ENCODE measurements at regions not wholly inside any gene's neighbourhood (a gene's known extent, or its start where the extent isn't known, plus 50 kb on each side); places are given as distances from the start of the nearest gene placed in this dataset.
"Not testable (repeated sequence)": the region's sequence is repeated elsewhere in the genome, so short reads cannot be mapped to it uniquely, and the experiment has no call there.

- peaks cover 67% of the 10 kb centered on the region for H3K9me3 Mint-ChIP-seq
- H3K4me3 Mint-ChIP-seq (ENCODE audit: low read depth); intact Hi-C loops (cut with micrococcal nuclease); H3K27me3 Mint-ChIP-seq (ENCODE audit: low read depth); H3K36me3 Mint-ChIP-seq (ENCODE audit: low read depth); H3K27ac Mint-ChIP-seq; DNase-seq (ENCODE audit: low spot score); H3K4me1 Mint-ChIP-seq (ENCODE audit: low read depth): not testable (repeated sequence)
Observed at GRCh38 chr7:68254815-68255214, 1258.2 kb downstream of the TYW1 start.

GRCh38 chr7:68256295-68256694 lies 1259.7 kb downstream of the TYW1 start:
- Mint-ChIP-seq H3K9me3 (peaks cover 70% of the 10 kb centered on the region), H3K36me3 (ENCODE audit: low read depth) (no peaks in the 10 kb centered on the region), H3K4me3 (ENCODE audit: low read depth) (no peak overlapping the region), H3K4me1 (ENCODE audit: low read depth) (no peaks in the 10 kb centered on the region), H3K27ac (no peak overlapping the region), H3K27me3 (ENCODE audit: low read depth) (no peaks in the 10 kb centered on the region)
- intact Hi-C loops (cut with micrococcal nuclease), result no loop called here
- DNase-seq (ENCODE audit: low spot score), result no peak

GRCh38 chr7:68258609-68259008 lies 1262.0 kb downstream of the TYW1 start:
- Mint-ChIP-seq H3K27ac (no peak overlapping the region), H3K4me1 (ENCODE audit: low read depth) (no peaks in the 10 kb centered on the region), H3K9me3 (peaks cover 63% of the 10 kb centered on the region), H3K27me3 (ENCODE audit: low read depth) (no peaks in the 10 kb centered on the region), H3K4me3 (ENCODE audit: low read depth) (no peak overlapping the region), H3K36me3 (ENCODE audit: low read depth) (no peaks in the 10 kb centered on the region)
- DNase-seq (ENCODE audit: low spot score), result no peak
- intact Hi-C loops (cut with micrococcal nuclease), result no loop called here

- Mint-ChIP-seq H3K27ac (no peak overlapping the region), H3K27me3 (ENCODE audit: low read depth) (no peaks in the 10 kb centered on the region), H3K4me3 (ENCODE audit: low read depth) (no peak overlapping the region), H3K4me1 (ENCODE audit: low read depth) (no peaks in the 10 kb centered on the region), H3K36me3 (ENCODE audit: low read depth) (no peaks in the 10 kb centered on the region), H3K9me3 (peaks cover 54% of the 10 kb centered on the region)
- no peak for DNase-seq (ENCODE audit: low spot score)
- intact Hi-C loops (cut with micrococcal nuclease), result no loop called here
Observed at GRCh38 chr7:68265258-68265657, 1268.6 kb downstream of the TYW1 start.

GRCh38 chr7:68266004-68266579 lies 1269.5 kb downstream of the TYW1 start:
- Mint-ChIP-seq H3K36me3 (ENCODE audit: low read depth) (no peaks in the 10 kb centered on the region), H3K4me3 (ENCODE audit: low read depth) (no peak overlapping the region), H3K27ac (no peak overlapping the region)

GRCh38 chr7:68267486-68267885 lies 1270.9 kb downstream of the TYW1 start:
- H3K27ac Mint-ChIP-seq, result no peak overlapping the region
- no peaks in the 10 kb centered on the region for H3K36me3 Mint-ChIP-seq (ENCODE audit: low read depth)
- no peak overlapping the region for H3K4me3 Mint-ChIP-seq (ENCODE audit: low read depth)
- intact Hi-C loops (cut with micrococcal nuclease), result no loop called here
- no peak for DNase-seq (ENCODE audit: low spot score)
- peaks cover 38% of the 10 kb centered on the region for H3K9me3 Mint-ChIP-seq
- no peaks in the 10 kb centered on the region for H3K4me1 Mint-ChIP-seq (ENCODE audit: low read depth)
- H3K27me3 Mint-ChIP-seq (ENCODE audit: low read depth), result no peaks in the 10 kb centered on the region

More at GRCh38 chr7:68266004-68266579, 1269.5 kb downstream of the TYW1 start:
- Mint-ChIP-seq H3K27me3 (ENCODE audit: low read depth) (no peaks in the 10 kb centered on the region), H3K9me3 (peaks cover 46% of the 10 kb centered on the region), H3K4me1 (ENCODE audit: low read depth) (no peaks in the 10 kb centered on the region)
- intact Hi-C loops (cut with micrococcal nuclease), result no loop called here
- no peak for DNase-seq (ENCODE audit: low spot score)

- Mint-ChIP-seq H3K27ac (no peak overlapping the region), H3K4me1 (ENCODE audit: low read depth) (no peaks in the 10 kb centered on the region), H3K4me3 (ENCODE audit: low read depth) (no peak overlapping the region), H3K9me3 (peaks cover 34% of the 10 kb centered on the region), H3K36me3 (ENCODE audit: low read depth) (no peaks in the 10 kb centered on the region), H3K27me3 (ENCODE audit: low read depth) (no peaks in the 10 kb centered on the region)
- intact Hi-C loops (cut with micrococcal nuclease), result no loop called here
- DNase-seq (ENCODE audit: low spot score), result no peak
Observed at GRCh38 chr7:68269405-68269804, 1272.8 kb downstream of the TYW1 start.

- Mint-ChIP-seq H3K27ac (no peak overlapping the region), H3K27me3 (ENCODE audit: low read depth) (no peaks in the 10 kb centered on the region), H3K4me1 (ENCODE audit: low read depth) (no peaks in the 10 kb centered on the region), H3K4me3 (ENCODE audit: low read depth) (no peak overlapping the region), H3K9me3 (peaks cover 30% of the 10 kb centered on the region), H3K36me3 (ENCODE audit: low read depth) (no peaks in the 10 kb centered on the region)
- intact Hi-C loops (cut with micrococcal nuclease), result no loop called here
- no peak for DNase-seq (ENCODE audit: low spot score)
Observed at GRCh38 chr7:68272507-68272906, 1275.9 kb downstream of the TYW1 start.

- Mint-ChIP-seq H3K27me3 (ENCODE audit: low read depth) (no peaks in the 10 kb centered on the region), H3K27ac (no peak overlapping the region), H3K9me3 (peaks cover 31% of the 10 kb centered on the region), H3K4me1 (ENCODE audit: low read depth) (no peaks in the 10 kb centered on the region), H3K36me3 (ENCODE audit: low read depth) (no peaks in the 10 kb centered on the region), H3K4me3 (ENCODE audit: low read depth) (no peak overlapping the region)
- intact Hi-C loops (cut with micrococcal nuclease), result no loop called here
- no peak for DNase-seq (ENCODE audit: low spot score)
Observed at GRCh38 chr7:68276725-68277124, 1280.1 kb downstream of the TYW1 start.

- no peaks in the 10 kb centered on the region for H3K36me3 Mint-ChIP-seq (ENCODE audit: low read depth)
- H3K4me3 Mint-ChIP-seq (ENCODE audit: low read depth), result no peak overlapping the region
- H3K9me3 Mint-ChIP-seq, result peaks cover 51% of the 10 kb centered on the region
- no peaks in the 10 kb centered on the region for H3K27me3 Mint-ChIP-seq (ENCODE audit: low read depth)
- no peaks in the 10 kb centered on the region for H3K4me1 Mint-ChIP-seq (ENCODE audit: low read depth)
- intact Hi-C loops (cut with micrococcal nuclease), result no loop called here
- no peak overlapping the region for H3K27ac Mint-ChIP-seq
- DNase-seq (ENCODE audit: low spot score), result no peak
Observed at GRCh38 chr7:68279827-68280400, 1283.3 kb downstream of the TYW1 start.

- peaks cover 51% of the 10 kb centered on the region for H3K9me3 Mint-ChIP-seq
- no peaks in the 10 kb centered on the region for H3K4me1 Mint-ChIP-seq (ENCODE audit: low read depth)
- no peak overlapping the region for H3K27ac Mint-ChIP-seq
- H3K27me3 Mint-ChIP-seq (ENCODE audit: low read depth), result no peaks in the 10 kb centered on the region
- no peaks in the 10 kb centered on the region for H3K36me3 Mint-ChIP-seq (ENCODE audit: low read depth)
- DNase-seq (ENCODE audit: low spot score), result no peak
- intact Hi-C loops (cut with micrococcal nuclease), result no loop called here
- no peak overlapping the region for H3K4me3 Mint-ChIP-seq (ENCODE audit: low read depth)
Observed at GRCh38 chr7:68280931-68281330, 1284.3 kb downstream of the TYW1 start.

GRCh38 chr7:68288144-68288593 lies 1291.5 kb downstream of the TYW1 start:
- Mint-ChIP-seq H3K4me1 (ENCODE audit: low read depth) (no peaks in the 10 kb centered on the region), H3K4me3 (ENCODE audit: low read depth) (no peak overlapping the region), H3K27me3 (ENCODE audit: low read depth) (no peaks in the 10 kb centered on the region), H3K9me3 (peaks cover 57% of the 10 kb centered on the region), H3K27ac (no peak overlapping the region), H3K36me3 (ENCODE audit: low read depth) (no peaks in the 10 kb centered on the region)
- no peak for DNase-seq (ENCODE audit: low spot score)
- intact Hi-C loops (cut with micrococcal nuclease), result no loop called here

- no peak for DNase-seq (ENCODE audit: low spot score)
- no peaks in the 10 kb centered on the region for H3K36me3 Mint-ChIP-seq (ENCODE audit: low read depth)
- H3K9me3 Mint-ChIP-seq, result peaks cover 49% of the 10 kb centered on the region
- no peaks in the 10 kb centered on the region for H3K4me1 Mint-ChIP-seq (ENCODE audit: low read depth)
- intact Hi-C loops (cut with micrococcal nuclease), result no loop called here
- H3K4me3 Mint-ChIP-seq (ENCODE audit: low read depth), result no peak overlapping the region
- H3K27ac Mint-ChIP-seq, result no peak overlapping the region
- no peaks in the 10 kb centered on the region for H3K27me3 Mint-ChIP-seq (ENCODE audit: low read depth)
Observed at GRCh38 chr7:68291710-68292109, 1295.1 kb downstream of the TYW1 start.

GRCh38 chr7:68295386-68295785 lies 1298.8 kb downstream of the TYW1 start:
- peaks cover 50% of the 10 kb centered on the region for H3K9me3 Mint-ChIP-seq
- no peaks in the 10 kb centered on the region for H3K27me3 Mint-ChIP-seq (ENCODE audit: low read depth)
- no peak for DNase-seq (ENCODE audit: low spot score)
- H3K4me1 Mint-ChIP-seq (ENCODE audit: low read depth), result no peaks in the 10 kb centered on the region
- no peaks in the 10 kb centered on the region for H3K36me3 Mint-ChIP-seq (ENCODE audit: low read depth)
- intact Hi-C loops (cut with micrococcal nuclease), result no loop called here
- H3K27ac Mint-ChIP-seq, result no peak overlapping the region
- no peak overlapping the region for H3K4me3 Mint-ChIP-seq (ENCODE audit: low read depth)
